SH-SY5Y (cell line): ENCODE measurements at regions not wholly inside any gene's neighbourhood (a gene's known extent, or its start where the extent isn't known, plus 50 kb on each side); places are given as distances from the start of the nearest gene placed in this dataset.

Source experiments
- GATA2 ChIP-seq: IDR thresholded peaks from 2 replicates; pipeline ENCODE4 v1.6.1; 2011; ENCODE audit warnings: mild to moderate bottlenecking, low read depth, low read length
- GATA3 ChIP-seq: IDR thresholded peaks from 2 replicates; pipeline ENCODE4 v1.6.1; 2011; ENCODE audit warnings: low read depth, mild to moderate bottlenecking, low read length, moderate library complexity

GRCh38 chr7:13031468-13031867 is 344.0 kb downstream of the ARL4A start:
- TF ChIP-seq GATA2 (no peak), GATA3 (no peak)
